Stimulated activated CD4-positive, alpha-beta T cell treated with anti-CD3 and anti-CD28 coated beads, Interleukin-4, amount 100 ng/mL, for 48 hours (primary cell): ENCODE measurements at regions not wholly inside any gene's neighbourhood (a gene's known extent, or its start where the extent isn't known, plus 50 kb on each side); places are given as distances from the start of the nearest gene placed in this dataset.
A peak's percentile ranks its signal among the peaks of the same experiment; 100 is the strongest.
"Not testable (repeated sequence)": the region's sequence is repeated elsewhere in the genome, so short reads cannot be mapped to it uniquely, and the experiment has no call there.

Experiments used
- DNase-seq, 2 donors: peaks; one replicate each; pipeline ENCODE4 v3.0.0-alpha.2; 2020; ENCODE audit warnings: low read depth in 2 of 2

- peak; percentile 38 to 70 for DNase-seq
Observed at GRCh38 chr10:33008499-33009243, 50.6 kb upstream of the ITGB1 start.

DNA sequence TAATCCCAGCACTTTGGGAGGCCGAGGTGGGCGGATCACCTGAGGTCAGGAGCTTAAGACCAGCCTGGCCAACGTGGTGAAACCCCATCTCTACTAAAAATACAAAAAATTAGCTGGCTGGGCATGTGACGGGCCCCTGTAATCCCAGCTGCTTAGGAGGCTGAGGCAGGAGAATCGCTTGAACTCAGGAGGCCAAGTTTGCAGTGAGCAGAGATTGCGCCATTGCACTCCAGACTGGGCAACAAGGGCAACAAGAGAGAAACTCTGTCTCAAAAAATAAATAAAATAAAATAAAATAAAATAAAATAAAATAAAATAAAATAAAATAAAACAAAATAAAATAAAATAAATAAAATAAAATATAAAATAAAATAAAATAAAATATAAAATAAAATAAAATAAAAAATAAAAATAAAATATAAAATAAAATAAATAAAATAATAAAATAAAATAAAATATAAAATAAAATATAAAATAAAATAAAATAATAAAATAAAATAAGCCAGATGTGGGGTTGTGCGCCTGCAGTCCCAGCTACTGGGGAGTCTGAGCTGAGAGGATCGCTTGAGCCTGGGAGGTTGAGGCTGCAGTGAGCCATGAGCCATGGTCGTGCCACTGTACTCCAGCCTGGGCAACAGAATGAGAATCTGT is 49.8 kb upstream of the ITGB1 start:
- DNase-seq: not testable (repeated sequence)
